PC-9 (cell line): ENCODE measurements at regions not wholly inside any gene's neighbourhood (a gene's known extent, or its start where the extent isn't known, plus 50 kb on each side); places are given as distances from the start of the nearest gene placed in this dataset.
"Not testable (repeated sequence)": the region's sequence is repeated elsewhere in the genome, so short reads cannot be mapped to it uniquely, and the experiment has no call there.

Experiments used
- CTCF ChIP-seq: fragments of 200-600 bp; sonication (generic); conservative IDR thresholded peaks from 2 replicates; pipeline ENCODE4 v1.6.1; 2017; ENCODE audit warnings: mixed run types, antibody characterized with exemption, mild to moderate bottlenecking, moderate library complexity
- EZH2 ChIP-seq: fragments of 200-600 bp; sonication (generic); IDR thresholded peaks from 2 replicates; pipeline ENCODE4 v1.8.0; 2017; ENCODE audit warnings: antibody characterized with exemption, low read depth

GRCh38 chr1:148261684-148262083 is 109.6 kb upstream of the NBPF11 start:
- TF ChIP-seq CTCF, EZH2: not testable (repeated sequence)
